GM12878 (cell line): ENCODE measurements at regions not wholly inside any gene's neighbourhood (a gene's known extent, or its start where the extent isn't known, plus 50 kb on each side); places are given as distances from the start of the nearest gene placed in this dataset.

Experiments used
- ATAC-seq: fragments of 200-7000 bp; cut with Tn5 transposase; 3 replicates; pipeline ENCODE4 v1.9.1; 2020; ENCODE audit warnings: mild to moderate bottlenecking, moderate library complexity
- BruUV-seq: library from RNA; stranded (reverse); fragments of 400-500 nt; replicated peaks from 2 replicates; lab custom pipeline; 2021; lab: Mats Ljungman, UMichigan
- CTCF ChIA-PET: fragments of 300-600 bp; sonication (Branson Sonifier 250); formaldehyde crosslinking; extraction: SDS; loops from one replicate; lab custom pipeline; 2021; ENCODE audit warnings: inconsistent platforms; lab: Yijun Ruan, JAX
- POLR2A ChIA-PET: fragments of 350-600 bp; formaldehyde crosslinking; extraction: SDS; loops from one replicate; lab custom pipeline; 2021; ENCODE audit warnings: inconsistent platforms; lab: Charles Lee
- RAD21 ChIA-PET: fragments of 300-600 bp; sonication (Branson Sonifier 250); formaldehyde crosslinking; loops from one replicate; lab custom pipeline; 2023; ENCODE audit warnings: antibody characterized with exemption; ENCODE audit not compliant: unreplicated experiment; lab: Charles Lee
- SMC1A ChIA-PET: fragments of 300-600 bp; sonication (Branson Sonifier 250); formaldehyde crosslinking; loops from one replicate; lab custom pipeline; 2023; ENCODE audit not compliant: unreplicated experiment, uncharacterized antibody; lab: Charles Lee
- DNase-seq: peaks from one replicate; pipeline ENCODE4 v3.0.0-alpha.2; 2011; ENCODE audit warnings: low read depth, low spot score
- FAIRE-seq: peaks from 3 replicates; lab custom pipeline; 2011; peaks lifted over from hg19 to GRCh38; lab: Jason Lieb, UNC
- H2AFZ ChIP-seq: 2 replicates; pipeline ENCODE4 v1.6.0; 2011; ENCODE audit warnings: low read depth, low read length, control low read depth; ENCODE audit not compliant: control insufficient read depth
- H3K27ac ChIP-seq: 2 replicates; pipeline ENCODE4 v1.5.1; 2011; ENCODE audit warnings: control low read depth; ENCODE audit not compliant: control insufficient read depth, insufficient read depth
- H3K27me3 ChIP-seq, 2 experiments: replicated peaks in 1 of 2; 2 replicates each; pipeline versions ENCODE4 v1.6.0 to v1.6.1; 2011; ENCODE audit warnings: low read length in 1 of 2; ENCODE audit not compliant: control insufficient read depth in 2 of 2, insufficient read depth in 2 of 2
- H3K36me3 ChIP-seq, 2 experiments: 2 replicates each; pipeline ENCODE4 v1.5.1; 2011; ENCODE audit warnings: low read length in 1 of 2; ENCODE audit not compliant: control insufficient read depth in 2 of 2, insufficient read depth in 2 of 2
- H3K4me1 ChIP-seq: 2 replicates; pipeline ENCODE4 v1.6.1; 2011; ENCODE audit warnings: mild to moderate bottlenecking, low read length, moderate library complexity, mixed read lengths; ENCODE audit not compliant: control insufficient read depth, insufficient read depth
- H3K4me2 ChIP-seq: 2 replicates; pipeline ENCODE4 v1.6.0; 2011; ENCODE audit warnings: control low read depth; ENCODE audit not compliant: control insufficient read depth, insufficient read depth
- H3K4me3 ChIP-seq: fragments of 200-600 bp; sonication (generic); 2 replicates; pipeline ENCODE4 v1.5.1; 2016
- H3K79me2 ChIP-seq: 2 replicates; pipeline ENCODE4 v1.6.0; 2011; ENCODE audit warnings: low read length; ENCODE audit not compliant: control insufficient read depth, insufficient read depth
- H3K9ac ChIP-seq: 2 replicates; pipeline ENCODE4 v1.8.0; 2011; ENCODE audit warnings: low read length, control low read depth, mixed read lengths; ENCODE audit not compliant: control insufficient read depth, insufficient read depth
- H3K9me3 ChIP-seq: replicated peaks from 3 replicates; pipeline ENCODE4 v1.5.1; 2011; ENCODE audit warnings: mild to moderate bottlenecking, low read length; ENCODE audit not compliant: control insufficient read depth, insufficient read depth
- H4K20me1 ChIP-seq: 2 replicates; pipeline ENCODE4 v1.6.0; 2011; ENCODE audit not compliant: control insufficient read depth, insufficient read depth
- E4F1 ChIP-seq: fragments of 450-650 bp; IDR thresholded peaks from 2 replicates; pipeline ENCODE4 v1.6.1; 2018; ENCODE audit warnings: borderline replicate concordance, mild to moderate bottlenecking; ENCODE audit not compliant: partially characterized antibody
- EZH2 ChIP-seq: IDR thresholded peaks from 2 replicates; pipeline ENCODE4 v1.6.1; 2012; ENCODE audit warnings: low read depth, mild to moderate bottlenecking, control low read depth, inconsistent platforms, low read length, borderline replicate concordance; ENCODE audit not compliant: control insufficient read depth
- HDAC6 ChIP-seq: fragments of 200-600 bp; sonication (generic); IDR thresholded peaks from one replicate; pipeline ENCODE4 v1.8.0; 2017; ENCODE audit warnings: antibody characterized with exemption; ENCODE audit not compliant: unreplicated experiment
- MEF2B ChIP-seq: fragments of 450-650 bp; IDR thresholded peaks from 2 replicates; pipeline ENCODE4 v1.6.1; 2018; ENCODE audit warnings: mild to moderate bottlenecking, moderate library complexity; ENCODE audit not compliant: partially characterized antibody, poor library complexity, severe bottlenecking
- MYB ChIP-seq: fragments of 150-350 bp; IDR thresholded peaks from 2 replicates; pipeline ENCODE4 v1.6.1; 2014; ENCODE audit warnings: mild to moderate bottlenecking, low read depth, low read length, borderline replicate concordance
- NR2C1 ChIP-seq: fragments of 450-650 bp; IDR thresholded peaks from 2 replicates; pipeline ENCODE4 v1.6.1; 2017; ENCODE audit warnings: antibody characterized with exemption, mild to moderate bottlenecking, moderate library complexity
- PAX8 ChIP-seq: fragments of 450-650 bp; IDR thresholded peaks from 2 replicates; pipeline ENCODE4 v1.6.1; 2017; ENCODE audit warnings: mild to moderate bottlenecking, moderate library complexity
- REST ChIP-seq: IDR thresholded peaks from 2 replicates; pipeline ENCODE4 v1.6.1; 2012; ENCODE audit warnings: mild to moderate bottlenecking, low read depth, low read length
- RFX5 ChIP-seq: IDR thresholded peaks from 2 replicates; pipeline ENCODE4 v1.6.1; 2011; ENCODE audit warnings: low read depth, low read length, improper control_type of control experiment
- SRF ChIP-seq, 2 experiments: IDR thresholded peaks; 2 replicates each; pipeline ENCODE4 v1.6.1; 2011; ENCODE audit warnings: low read depth in 2 of 2, low read length in 2 of 2, mild to moderate bottlenecking in 1 of 2, moderate library complexity in 1 of 2
- STAT1 ChIP-seq: fragments of 450-650 bp; conservative IDR thresholded peaks from 2 replicates; pipeline ENCODE4 v1.6.1; 2014; ENCODE audit warnings: antibody characterized with exemption, mild to moderate bottlenecking
- SUZ12 ChIP-seq: fragments of 200-600 bp; sonication (generic); IDR thresholded peaks from one replicate; pipeline ENCODE4 v1.6.1; 2018; ENCODE audit warnings: antibody characterized with exemption, mild to moderate bottlenecking; ENCODE audit not compliant: unreplicated experiment
- USF2 ChIP-seq: IDR thresholded peaks from 2 replicates; pipeline ENCODE4 v1.6.1; 2011; ENCODE audit warnings: low read depth, low read length, improper control_type of control experiment, borderline replicate concordance
- WRNIP1 ChIP-seq: IDR thresholded peaks from 2 replicates; pipeline ENCODE4 v1.6.1; 2011; ENCODE audit warnings: low read depth, low read length, improper control_type of control experiment, borderline replicate concordance
- WGBS: methylation state at CpG from one replicate; pipeline ENCODE4 v1.1.6; 2016; ENCODE audit warnings: low lambda C conversion rate; ENCODE audit not compliant: insufficient replicate concordance, insufficient coverage; ENCODE audit errors: missing lambda C conversion rate; 5-methylcytosine and 5-hydroxymethylcytosine counted together
- in situ Hi-C: fragments of 300-500 bp; cut with MboI; formaldehyde crosslinking; loops from 9 replicates; pipeline ENCODE4 v1.14.3; 2018; ENCODE audit warnings: mixed read lengths
- intact Hi-C: fragments of 100-400 bp; cut with micrococcal nuclease; formaldehyde crosslinking; loops from one replicate; pipeline ENCODE4 v1.14.2; 2022; ENCODE audit not compliant: unreplicated experiment

- intact Hi-C loops (no loop called here), in situ Hi-C loops (no loop called here)
- FAIRE-seq (no peak), DNase-seq (no peak), ATAC-seq (no peak)
- Histone ChIP-seq H3K79me2 (no peaks in the 10 kb centered on the region), H2AFZ (no peak overlapping the region), H3K36me3 (no peaks in the 10 kb centered on the region), H4K20me1 (no peaks in the 10 kb centered on the region), H3K4me1 (no peaks in the 10 kb centered on the region), H3K27ac (no peak overlapping the region), H3K4me3 (no peak overlapping the region), H3K9ac (no peak overlapping the region), H3K27me3 (no peaks in the 10 kb centered on the region; a peak in 2 of 4 replicates), H3K9me3 (no peaks in the 10 kb centered on the region), H3K4me2 (no peak overlapping the region)
- WGBS: 18% methylated on average over 3 of the region's 3 CpGs
- no TSS peak for BruUV-seq
- no peak for TF ChIP-seq USF2
- no peak for TF ChIP-seq PAX8
- TF ChIP-seq EZH2: no peak
- TF ChIP-seq NR2C1: no peak
- TF ChIP-seq HDAC6: no peak
- no peak for TF ChIP-seq E4F1
- no peak for TF ChIP-seq MEF2B
- TF ChIP-seq SUZ12: no peak
- no peak for TF ChIP-seq MYB
- TF ChIP-seq REST: no peak
- TF ChIP-seq RFX5: no peak
- no peak for TF ChIP-seq STAT1
- no peak for TF ChIP-seq SRF (IDR thresholded peaks at IDR 0.05; ENCODE audit: low read depth in 2 of 2, low read length in 2 of 2)
- no peak for TF ChIP-seq WRNIP1
- CTCF ChIA-PET: no interaction called here
- RAD21 ChIA-PET: no interaction called here
- POLR2A ChIA-PET: no interaction called here
- SMC1A ChIA-PET: interaction anchor here (1.1 kb wide), 1 partner anchor 108 kb away, joined by 3 read pairs; no protein-coding TSS in a partner anchor
Observed at GRCh38 chr17:72176516-72176851, 55.7 kb downstream of the SOX9 start.
